NB4 (cell line): ENCODE measurements at regions not wholly inside any gene's neighbourhood (a gene's known extent, or its start where the extent isn't known, plus 50 kb on each side); places are given as distances from the start of the nearest gene placed in this dataset.

Experiments
- POLR2A ChIP-seq: IDR thresholded peaks from 2 replicates; pipeline ENCODE4 v1.6.1; 2011; ENCODE audit warnings: mild to moderate bottlenecking; ENCODE audit not compliant: insufficient read length; ENCODE audit errors: extremely low read depth
- TF ChIP-seq, protein P1 (sequence below): IDR thresholded peaks from one replicate; pipeline ENCODE4 v1.5.1; 2012; ENCODE audit warnings: low read depth, low read length
- TF ChIP-seq, protein P2 (sequence below): IDR thresholded peaks from 2 replicates; pipeline ENCODE4 v1.6.1; 2011; ENCODE audit warnings: low read depth, low read length

DNA sequence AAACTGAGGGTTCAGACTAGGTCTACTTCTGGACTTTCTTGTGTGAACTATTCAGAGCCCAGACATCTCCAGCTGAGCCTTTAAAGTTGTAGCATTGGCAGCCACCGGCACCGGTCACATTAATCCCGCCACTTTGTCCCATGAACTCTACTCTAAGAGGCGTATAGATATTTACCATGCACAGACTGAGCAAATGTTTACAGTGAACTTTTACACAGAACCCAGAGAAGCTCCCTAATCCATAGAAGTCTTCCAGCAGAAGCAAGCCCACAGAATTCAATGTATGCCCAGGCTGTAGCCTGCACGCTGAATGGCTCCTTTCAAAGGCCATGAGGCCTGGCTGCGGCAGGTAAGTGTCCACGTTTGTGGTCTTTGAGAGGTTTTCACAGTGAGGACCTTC, 466.9 kb downstream of the ENC1 start:
- TF ChIP-seq, protein P1, sequence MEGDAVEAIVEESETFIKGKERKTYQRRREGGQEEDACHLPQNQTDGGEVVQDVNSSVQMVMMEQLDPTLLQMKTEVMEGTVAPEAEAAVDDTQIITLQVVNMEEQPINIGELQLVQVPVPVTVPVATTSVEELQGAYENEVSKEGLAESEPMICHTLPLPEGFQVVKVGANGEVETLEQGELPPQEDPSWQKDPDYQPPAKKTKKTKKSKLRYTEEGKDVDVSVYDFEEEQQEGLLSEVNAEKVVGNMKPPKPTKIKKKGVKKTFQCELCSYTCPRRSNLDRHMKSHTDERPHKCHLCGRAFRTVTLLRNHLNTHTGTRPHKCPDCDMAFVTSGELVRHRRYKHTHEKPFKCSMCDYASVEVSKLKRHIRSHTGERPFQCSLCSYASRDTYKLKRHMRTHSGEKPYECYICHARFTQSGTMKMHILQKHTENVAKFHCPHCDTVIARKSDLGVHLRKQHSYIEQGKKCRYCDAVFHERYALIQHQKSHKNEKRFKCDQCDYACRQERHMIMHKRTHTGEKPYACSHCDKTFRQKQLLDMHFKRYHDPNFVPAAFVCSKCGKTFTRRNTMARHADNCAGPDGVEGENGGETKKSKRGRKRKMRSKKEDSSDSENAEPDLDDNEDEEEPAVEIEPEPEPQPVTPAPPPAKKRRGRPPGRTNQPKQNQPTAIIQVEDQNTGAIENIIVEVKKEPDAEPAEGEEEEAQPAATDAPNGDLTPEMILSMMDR, result no peak
- TF ChIP-seq, protein P2, sequence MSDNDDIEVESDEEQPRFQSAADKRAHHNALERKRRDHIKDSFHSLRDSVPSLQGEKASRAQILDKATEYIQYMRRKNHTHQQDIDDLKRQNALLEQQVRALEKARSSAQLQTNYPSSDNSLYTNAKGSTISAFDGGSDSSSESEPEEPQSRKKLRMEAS, result no peak
- TF ChIP-seq POLR2A, result no peak
